HG02610 (cell line): ENCODE measurements at regions not wholly inside any gene's neighbourhood (a gene's known extent, or its start where the extent isn't known, plus 50 kb on each side); places are given as distances from the start of the nearest gene placed in this dataset.
A peak's percentile ranks its signal among the peaks of the same experiment; 100 is the strongest.
"Not testable (repeated sequence)": the region's sequence is repeated elsewhere in the genome, so short reads cannot be mapped to it uniquely, and the experiment has no call there.

Source experiments
- ATAC-seq: cut with Tn5 transposase; IDR thresholded peaks from one replicate; pipeline ENCODE4 v1.9.1; 2021; ENCODE audit warnings: mild to moderate bottlenecking, moderate library complexity; ENCODE audit not compliant: unreplicated experiment

DNA sequence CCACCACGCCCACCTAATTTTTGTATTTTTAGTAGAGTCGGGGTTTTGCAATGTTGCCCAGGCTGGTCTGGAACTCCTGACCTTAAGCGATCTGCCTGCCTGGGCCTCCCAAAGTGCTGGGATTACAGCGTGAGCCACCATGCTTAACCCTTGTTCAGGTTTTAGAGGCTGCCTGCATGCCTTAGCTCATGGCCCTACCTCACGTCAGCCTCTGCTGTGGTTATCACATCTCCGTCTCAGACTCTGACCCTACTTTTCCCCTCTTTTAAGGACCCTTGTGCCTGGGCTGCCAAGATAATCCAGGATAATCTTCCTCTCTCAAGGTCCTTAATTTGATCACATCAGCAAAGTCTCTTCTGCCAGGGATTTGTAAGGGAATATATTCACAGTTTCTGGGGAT lies 98.2 kb upstream of the PMAIP1 start:
- ATAC-seq: no peak

GRCh38 chr18:59800897-59801296 lies 98.9 kb upstream of the PMAIP1 start:
- ATAC-seq: no peak

- no peak for ATAC-seq
Measured at GRCh38 chr18:59799383-59800015, 100.3 kb upstream of the PMAIP1 start.

DNA sequence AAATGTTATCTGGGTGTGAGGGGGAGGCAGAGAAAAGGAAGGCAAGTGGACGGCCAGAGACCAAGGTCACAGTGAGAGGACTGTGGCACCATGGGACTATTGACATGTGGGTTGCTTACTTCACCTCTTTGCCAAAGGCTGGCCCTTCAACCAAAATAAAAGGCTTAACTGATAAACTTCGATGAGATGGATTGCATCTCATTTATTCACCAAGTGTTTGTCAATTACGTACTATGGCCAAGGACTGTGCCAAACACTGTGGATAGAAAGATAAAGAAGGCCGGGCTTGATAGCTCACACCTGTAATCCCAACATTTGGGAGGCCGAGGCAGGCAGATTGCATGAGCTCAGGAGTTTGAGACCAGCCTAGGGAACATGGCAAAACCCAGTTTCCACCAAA lies 98.7 kb upstream of the CCBE1 start:
- no peak for ATAC-seq

DNA sequence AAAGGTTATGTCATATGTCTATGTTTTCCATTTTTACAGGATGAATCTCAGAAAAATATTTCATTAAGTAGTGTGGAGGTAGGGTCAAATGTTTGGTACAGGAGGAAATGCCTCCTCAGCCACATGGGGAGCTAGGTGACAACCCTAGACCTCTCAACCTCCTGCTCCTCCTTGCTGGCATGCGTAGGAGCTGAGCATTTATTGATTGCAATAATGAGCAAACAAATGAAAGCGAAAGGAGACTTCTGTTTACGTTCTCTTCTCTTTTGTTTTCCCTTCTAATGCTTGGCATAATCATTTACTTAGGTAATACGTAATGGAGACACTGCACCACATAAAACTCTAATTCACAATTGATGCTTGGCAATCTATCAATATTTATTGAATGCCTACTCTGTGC lies 95.1 kb upstream of the CCBE1 start:
- ATAC-seq: no peak

DNA sequence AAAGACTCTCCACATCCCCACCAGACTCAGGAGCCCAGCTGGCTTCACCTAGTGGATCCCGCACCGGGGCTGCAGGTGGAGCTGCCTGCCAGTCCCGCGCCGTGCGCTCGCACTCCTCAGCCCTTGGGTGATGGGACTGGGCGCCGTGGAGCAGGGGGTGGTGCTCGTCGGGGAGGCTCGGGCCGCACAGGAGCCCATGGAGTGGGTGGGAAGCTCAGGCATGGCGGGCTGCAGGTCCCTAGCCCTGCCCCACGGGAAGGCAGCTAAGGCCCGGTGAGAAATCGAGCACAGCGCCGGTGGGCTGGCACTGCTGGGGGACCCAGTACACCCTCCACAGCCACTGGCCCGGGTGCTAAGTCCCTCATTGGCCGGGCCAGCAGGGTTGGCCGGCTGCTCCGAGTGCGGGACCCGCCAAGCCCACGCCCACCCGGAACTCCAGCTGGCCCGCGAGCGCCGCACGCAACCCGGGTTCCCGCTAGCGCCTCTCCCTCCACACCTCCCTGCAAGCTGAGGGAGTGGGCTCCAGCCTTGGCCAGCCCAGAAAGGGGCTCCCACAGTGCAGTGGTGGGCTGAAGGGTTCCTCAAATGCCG lies 93.2 kb upstream of the CCBE1 start:
- ATAC-seq: not testable (repeated sequence)

DNA sequence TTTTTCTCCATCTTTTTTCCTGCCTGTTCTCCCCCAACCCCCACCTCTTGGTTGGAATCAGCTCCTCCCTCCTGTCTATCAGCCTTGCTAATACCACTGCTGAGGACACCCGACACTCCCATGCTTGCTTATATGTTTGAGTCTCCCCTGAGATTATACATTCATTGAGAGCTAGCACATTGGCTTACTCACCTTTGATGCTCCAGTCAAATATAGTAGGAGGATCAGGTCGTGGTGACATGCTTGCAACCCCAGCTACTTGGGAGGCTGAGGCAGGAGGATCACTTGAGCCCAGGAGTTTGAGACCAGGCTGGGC lies 91.5 kb upstream of the CCBE1 start:
- no peak for ATAC-seq

GRCh38 chr18:59787998-59788790 lies 91.0 kb upstream of the CCBE1 start:
- no peak for ATAC-seq

- no peak for ATAC-seq
Measured at GRCh38 chr18:59784694-59785093, 87.5 kb upstream of the CCBE1 start.

- peak; percentile 78 for ATAC-seq
Measured at GRCh38 chr18:59783138-59783537, 85.9 kb upstream of the CCBE1 start.

DNA sequence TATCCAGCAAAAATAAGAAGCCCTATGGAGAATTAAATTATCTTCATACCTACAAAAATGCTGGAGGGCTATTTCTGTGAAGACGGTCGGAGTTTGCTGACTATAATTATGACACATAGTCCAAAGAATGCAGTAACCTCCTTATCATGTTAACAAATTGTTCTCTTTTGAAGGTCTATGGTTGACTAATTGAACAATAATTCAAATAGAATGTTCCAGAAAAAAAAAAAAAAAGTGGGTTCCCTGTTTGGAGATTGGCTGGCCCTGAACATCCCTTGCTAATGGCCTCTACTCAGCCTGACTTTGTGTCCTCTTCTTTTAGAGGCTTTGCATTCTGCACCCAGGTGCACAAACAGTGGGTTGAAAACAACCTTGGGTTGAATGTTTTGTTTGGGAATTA lies 82.8 kb upstream of the CCBE1 start:
- no peak for ATAC-seq

- no peak for ATAC-seq
Measured at GRCh38 chr18:59778434-59778833, 81.2 kb upstream of the CCBE1 start.

DNA sequence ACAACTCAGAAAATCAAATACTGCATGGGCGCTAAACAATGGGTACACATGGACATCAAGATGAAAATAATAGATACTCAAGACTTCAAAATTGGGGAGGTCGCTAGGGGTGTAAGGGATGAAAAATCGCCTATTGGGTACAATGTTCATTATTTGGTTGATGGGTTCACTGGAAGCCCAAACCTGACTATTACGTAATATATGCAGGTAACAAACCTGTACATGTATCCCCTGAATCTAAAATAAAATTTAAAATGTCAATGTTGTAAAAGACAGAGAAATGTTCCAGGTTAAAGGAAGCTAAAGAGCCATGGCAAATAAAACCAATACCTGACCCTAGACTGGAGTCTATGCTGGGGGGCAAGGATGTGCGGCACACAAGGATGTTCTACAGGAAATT lies 80.4 kb upstream of the CCBE1 start:
- no peak for ATAC-seq

GRCh38 chr18:59769129-59769865 lies 72.1 kb upstream of the CCBE1 start:
- ATAC-seq: no peak

DNA sequence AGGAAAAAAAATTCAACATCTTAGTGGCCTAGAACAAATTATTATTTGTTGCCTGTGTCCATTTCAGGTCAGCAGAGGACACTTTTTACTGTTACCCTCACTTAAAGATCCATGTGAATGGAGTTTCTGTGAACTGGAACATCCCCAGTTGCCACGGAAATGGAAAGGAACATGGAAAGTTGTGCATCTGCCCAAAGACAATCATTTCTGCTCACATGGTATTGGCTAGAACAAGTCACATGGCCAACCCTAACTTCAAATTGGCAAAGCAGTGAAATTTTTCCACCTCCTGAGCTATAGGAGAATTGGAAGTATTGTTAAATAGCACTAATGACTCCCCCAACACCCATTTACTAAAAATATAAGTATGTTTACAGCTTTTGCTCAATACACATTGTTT lies 71.2 kb upstream of the CCBE1 start:
- ATAC-seq: no peak

- ATAC-seq: no peak
Measured at GRCh38 chr18:59767732-59768131, 70.5 kb upstream of the CCBE1 start.

- no peak for ATAC-seq
Measured at GRCh38 chr18:59765343-59765742, 68.1 kb upstream of the CCBE1 start.

DNA sequence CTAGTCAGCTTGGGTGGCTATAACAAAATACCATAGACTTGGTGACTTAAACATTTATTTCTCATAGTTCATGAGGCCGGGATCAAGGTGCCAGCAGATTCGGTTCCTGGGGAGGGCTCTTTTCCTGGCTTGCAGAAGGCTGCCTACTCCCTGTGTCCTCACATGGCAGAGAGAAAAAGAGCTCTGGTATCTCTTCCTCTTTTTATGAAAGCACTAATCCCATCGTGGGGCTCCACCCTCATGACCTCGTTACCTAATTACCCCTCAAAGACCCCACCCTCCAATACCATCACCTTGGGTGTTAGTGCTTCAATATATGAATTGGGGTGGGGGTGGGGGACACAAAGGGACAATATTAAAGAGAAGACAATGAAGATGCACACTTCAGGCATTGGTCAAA lies 67.1 kb upstream of the CCBE1 start:
- no peak for ATAC-seq

DNA sequence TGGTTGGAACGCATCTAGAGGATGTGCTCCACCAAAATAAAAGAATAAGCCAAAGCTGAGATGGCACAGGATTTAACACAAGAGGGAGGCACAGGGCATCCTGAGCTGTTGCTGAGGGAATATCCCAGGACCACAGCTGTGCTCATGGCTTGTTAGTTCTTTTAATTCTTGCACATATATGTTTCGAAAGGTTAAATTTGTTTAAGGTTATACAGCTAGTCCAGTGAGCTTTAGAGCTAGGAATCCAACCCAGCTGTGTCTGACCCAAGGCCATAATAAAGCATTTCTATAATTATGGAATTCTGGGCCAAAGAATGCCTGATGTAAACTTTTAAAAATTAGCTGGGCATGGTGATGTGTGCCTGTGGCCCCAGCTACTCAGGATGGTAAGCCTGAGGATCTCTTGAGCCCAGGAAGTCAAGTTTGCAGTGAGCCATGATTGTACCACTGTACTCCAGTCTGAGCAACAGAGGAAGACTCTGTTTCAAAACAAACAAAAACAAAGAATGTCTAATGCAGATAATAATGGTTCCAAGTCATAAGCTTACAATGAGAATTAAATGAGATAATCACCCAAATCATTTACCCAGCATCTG lies 66.4 kb upstream of the CCBE1 start:
- ATAC-seq: no peak

GRCh38 chr18:59760619-59761600 lies 63.7 kb upstream of the CCBE1 start:
- ATAC-seq: no peak
